ENCODE measurements at regions not wholly inside any gene's neighbourhood (a gene's known extent, or its start where the extent isn't known, plus 50 kb on each side); places are given as distances from the start of the nearest gene placed in this dataset.

DNA sequence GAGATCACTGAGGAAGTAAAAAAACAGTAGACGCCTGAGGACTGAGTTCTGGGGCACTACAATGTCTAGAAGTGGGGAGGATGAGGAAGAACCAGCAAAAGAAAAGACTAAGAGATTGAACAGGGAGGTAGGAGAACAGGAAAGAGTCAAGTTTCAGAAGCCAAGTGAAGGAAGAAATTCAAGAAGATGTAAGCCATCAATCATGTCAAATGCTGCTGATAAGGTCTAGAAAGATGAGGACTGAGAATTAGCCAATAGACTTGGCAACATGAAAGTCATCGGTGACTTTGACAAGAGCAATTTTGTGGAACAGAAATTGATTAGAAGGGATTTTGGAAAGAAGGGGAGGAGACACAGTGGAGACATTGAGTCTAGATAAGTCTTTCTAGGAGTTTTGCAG is 54.8 kb upstream of the CRY1 start:
- Histone ChIP-seq H4K20me1 (ENCODE audit: control insufficient read depth, extremely low read depth, insufficient read depth, low read length) (no peaks in the 10 kb centered on the region), H3K79me2 (ENCODE audit: control insufficient read depth, insufficient read depth, low read length) (no peaks in the 10 kb centered on the region), H3K9me3 (ENCODE audit: control insufficient read depth, insufficient read depth, low read depth, low read length) (no peaks in the 10 kb centered on the region), H3K9ac (ENCODE audit: insufficient read depth, low read length) (no peak overlapping the region), H3K27ac (ENCODE audit: insufficient read depth, low read length) (no peak overlapping the region), H3K4me3 (replicated peaks in 1 of 4; ENCODE audit: control extremely low read depth in 1 of 4, insufficient read depth in 1 of 4, low read depth in 3 of 4, low read length in 4 of 4) (no peak overlapping the region), H2AFZ (ENCODE audit: low read length) (no peak overlapping the region), H3K4me2 (ENCODE audit: extremely low read depth, insufficient read depth, low read length) (no peak overlapping the region), H3K27me3 (ENCODE audit: control insufficient read depth, insufficient read depth, low read length) (no peaks in the 10 kb centered on the region), H3K36me3 (ENCODE audit: control insufficient read depth, insufficient read depth, low read length) (no peaks in the 10 kb centered on the region), H3K4me1 (ENCODE audit: control insufficient read depth, extremely low read depth, insufficient read depth, low read length) (no peaks in the 10 kb centered on the region)
- DNase-seq (ENCODE audit: low read depth in 2 of 2): no peak
- TF ChIP-seq EZH2 (IDR thresholded peaks at IDR 0.05; ENCODE audit: low read length, missing control alignments): no peak
- TF ChIP-seq, protein P1, sequence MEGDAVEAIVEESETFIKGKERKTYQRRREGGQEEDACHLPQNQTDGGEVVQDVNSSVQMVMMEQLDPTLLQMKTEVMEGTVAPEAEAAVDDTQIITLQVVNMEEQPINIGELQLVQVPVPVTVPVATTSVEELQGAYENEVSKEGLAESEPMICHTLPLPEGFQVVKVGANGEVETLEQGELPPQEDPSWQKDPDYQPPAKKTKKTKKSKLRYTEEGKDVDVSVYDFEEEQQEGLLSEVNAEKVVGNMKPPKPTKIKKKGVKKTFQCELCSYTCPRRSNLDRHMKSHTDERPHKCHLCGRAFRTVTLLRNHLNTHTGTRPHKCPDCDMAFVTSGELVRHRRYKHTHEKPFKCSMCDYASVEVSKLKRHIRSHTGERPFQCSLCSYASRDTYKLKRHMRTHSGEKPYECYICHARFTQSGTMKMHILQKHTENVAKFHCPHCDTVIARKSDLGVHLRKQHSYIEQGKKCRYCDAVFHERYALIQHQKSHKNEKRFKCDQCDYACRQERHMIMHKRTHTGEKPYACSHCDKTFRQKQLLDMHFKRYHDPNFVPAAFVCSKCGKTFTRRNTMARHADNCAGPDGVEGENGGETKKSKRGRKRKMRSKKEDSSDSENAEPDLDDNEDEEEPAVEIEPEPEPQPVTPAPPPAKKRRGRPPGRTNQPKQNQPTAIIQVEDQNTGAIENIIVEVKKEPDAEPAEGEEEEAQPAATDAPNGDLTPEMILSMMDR (conservative IDR thresholded peaks at IDR 0.05 in 1 of 2, IDR thresholded peaks at IDR 0.05 in 1 of 2; ENCODE audit: low read depth in 1 of 2, low read length in 2 of 2): no peak

DNA sequence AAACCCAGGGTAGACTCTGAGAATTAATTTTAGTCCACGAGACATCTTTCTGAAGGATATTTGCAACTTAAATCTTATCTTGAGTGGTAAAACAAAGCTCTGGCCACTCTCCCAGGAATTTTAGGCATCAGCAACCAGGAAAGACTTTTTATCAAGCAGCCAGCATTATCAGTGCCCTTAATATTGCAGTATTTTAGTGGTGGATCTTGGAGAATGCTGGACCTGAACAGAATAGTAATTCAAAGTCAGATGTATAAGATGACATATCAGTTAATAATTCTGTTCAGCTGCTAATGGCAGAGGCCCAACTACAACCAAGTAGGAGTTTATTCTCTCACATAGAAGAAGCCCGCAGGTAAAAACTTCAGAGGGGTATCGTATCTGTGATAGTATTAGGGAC is 59.0 kb upstream of the CRY1 start:
- H4K20me1 ChIP-seq (ENCODE audit: control insufficient read depth, extremely low read depth, insufficient read depth, low read length): no peaks in the 10 kb centered on the region
- no peak overlapping the region for H3K9ac ChIP-seq (ENCODE audit: insufficient read depth, low read length)
- H3K4me3 ChIP-seq (replicated peaks in 1 of 4; ENCODE audit: control extremely low read depth in 1 of 4, insufficient read depth in 1 of 4, low read depth in 3 of 4, low read length in 4 of 4): no peak overlapping the region
- no peaks in the 10 kb centered on the region for H3K9me3 ChIP-seq (ENCODE audit: control insufficient read depth, insufficient read depth, low read depth, low read length)
- no peak overlapping the region for H2AFZ ChIP-seq (ENCODE audit: low read length)
- H3K27me3 ChIP-seq (ENCODE audit: control insufficient read depth, insufficient read depth, low read length): no peaks in the 10 kb centered on the region
- TF ChIP-seq, protein P1 (conservative IDR thresholded peaks at IDR 0.05 in 1 of 2, IDR thresholded peaks at IDR 0.05 in 1 of 2; ENCODE audit: low read depth in 1 of 2, low read length in 2 of 2): no peak
- TF ChIP-seq EZH2 (IDR thresholded peaks at IDR 0.05; ENCODE audit: low read length, missing control alignments): no peak
- H3K27ac ChIP-seq (ENCODE audit: insufficient read depth, low read length): no peak overlapping the region
- peak in 1 of 2 donors; percentile 65 for DNase-seq (ENCODE audit: low read depth in 2 of 2)
- H3K4me2 ChIP-seq (ENCODE audit: extremely low read depth, insufficient read depth, low read length): no peak overlapping the region
- H3K79me2 ChIP-seq (ENCODE audit: control insufficient read depth, insufficient read depth, low read length): no peaks in the 10 kb centered on the region
- H3K36me3 ChIP-seq (ENCODE audit: control insufficient read depth, insufficient read depth, low read length): no peaks in the 10 kb centered on the region
- H3K4me1 ChIP-seq (ENCODE audit: control insufficient read depth, extremely low read depth, insufficient read depth, low read length): no peaks in the 10 kb centered on the region

DNA sequence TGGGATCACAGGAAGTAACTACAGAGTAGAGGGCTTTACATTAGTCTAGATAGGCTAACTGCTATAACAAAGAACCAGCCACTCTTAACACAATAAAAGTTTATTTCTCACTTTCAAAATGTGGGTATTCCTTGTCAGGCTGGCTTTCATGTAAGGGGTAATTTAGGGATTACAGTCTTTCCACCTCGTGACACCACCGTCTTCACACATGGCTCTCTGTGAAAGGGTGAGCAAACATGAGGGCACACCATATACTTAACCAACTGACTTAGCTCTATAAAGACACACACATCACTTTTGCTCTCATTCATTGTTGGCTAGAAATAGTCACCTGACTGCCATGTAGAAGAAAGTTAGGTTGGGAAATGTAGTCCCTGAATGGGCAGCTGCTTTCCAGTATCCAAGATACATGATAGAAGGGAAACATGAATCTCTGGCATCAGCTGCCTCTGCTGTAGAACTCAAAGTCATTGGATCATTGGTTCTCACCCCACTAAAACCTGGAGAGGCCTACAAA is 66.1 kb upstream of the CRY1 start:
- H2AFZ ChIP-seq (ENCODE audit: low read length): no peak overlapping the region
- no peaks in the 10 kb centered on the region for H3K36me3 ChIP-seq (ENCODE audit: control insufficient read depth, insufficient read depth, low read length)
- no peak overlapping the region for H3K9ac ChIP-seq (ENCODE audit: insufficient read depth, low read length)
- TF ChIP-seq, protein P1 (conservative IDR thresholded peaks at IDR 0.05 in 1 of 2, IDR thresholded peaks at IDR 0.05 in 1 of 2; ENCODE audit: low read depth in 1 of 2, low read length in 2 of 2): no peak
- H4K20me1 ChIP-seq (ENCODE audit: control insufficient read depth, extremely low read depth, insufficient read depth, low read length): no peaks in the 10 kb centered on the region
- H3K27me3 ChIP-seq (ENCODE audit: control insufficient read depth, insufficient read depth, low read length): no peaks in the 10 kb centered on the region
- H3K4me3 ChIP-seq (replicated peaks in 1 of 4; ENCODE audit: control extremely low read depth in 1 of 4, insufficient read depth in 1 of 4, low read depth in 3 of 4, low read length in 4 of 4): no peak overlapping the region
- H3K4me1 ChIP-seq (ENCODE audit: control insufficient read depth, extremely low read depth, insufficient read depth, low read length): no peaks in the 10 kb centered on the region
- no peaks in the 10 kb centered on the region for H3K79me2 ChIP-seq (ENCODE audit: control insufficient read depth, insufficient read depth, low read length)
- no peak for DNase-seq (ENCODE audit: low read depth in 2 of 2)
- no peak overlapping the region for H3K4me2 ChIP-seq (ENCODE audit: extremely low read depth, insufficient read depth, low read length)
- no peaks in the 10 kb centered on the region for H3K9me3 ChIP-seq (ENCODE audit: control insufficient read depth, insufficient read depth, low read depth, low read length)
- no peak overlapping the region for H3K27ac ChIP-seq (ENCODE audit: insufficient read depth, low read length)

Measured in fibroblast of lung (primary cell).